ENCODE measurements at regions not wholly inside any gene's neighbourhood (a gene's known extent, or its start where the extent isn't known, plus 50 kb on each side); places are given as distances from the start of the nearest gene placed in this dataset.

- TF ChIP-seq EZH2 (IDR thresholded peaks at IDR 0.05; ENCODE audit: borderline replicate concordance, low read depth, low read length, severe bottlenecking) (no peak), CTCF (IDR thresholded peaks at IDR 0.05; ENCODE audit: borderline replicate concordance, extremely low read depth, low read length, poor library complexity, severe bottlenecking) (no peak)
Observed at GRCh38 chr11:70680781-70681281, 282.5 kb downstream of the CTTN start.
